HG02973 (cell line): ENCODE measurements at regions not wholly inside any gene's neighbourhood (a gene's known extent, or its start where the extent isn't known, plus 50 kb on each side); places are given as distances from the start of the nearest gene placed in this dataset.

Source experiments
- ATAC-seq: cut with Tn5 transposase; IDR thresholded peaks from one replicate; pipeline ENCODE4 v1.9.1; 2021; ENCODE audit warnings: moderate library complexity; ENCODE audit not compliant: unreplicated experiment

GRCh38 chr11:10641912-10642697, 51.5 kb downstream of the IRAG1 start:
- ATAC-seq, result no peak

DNA sequence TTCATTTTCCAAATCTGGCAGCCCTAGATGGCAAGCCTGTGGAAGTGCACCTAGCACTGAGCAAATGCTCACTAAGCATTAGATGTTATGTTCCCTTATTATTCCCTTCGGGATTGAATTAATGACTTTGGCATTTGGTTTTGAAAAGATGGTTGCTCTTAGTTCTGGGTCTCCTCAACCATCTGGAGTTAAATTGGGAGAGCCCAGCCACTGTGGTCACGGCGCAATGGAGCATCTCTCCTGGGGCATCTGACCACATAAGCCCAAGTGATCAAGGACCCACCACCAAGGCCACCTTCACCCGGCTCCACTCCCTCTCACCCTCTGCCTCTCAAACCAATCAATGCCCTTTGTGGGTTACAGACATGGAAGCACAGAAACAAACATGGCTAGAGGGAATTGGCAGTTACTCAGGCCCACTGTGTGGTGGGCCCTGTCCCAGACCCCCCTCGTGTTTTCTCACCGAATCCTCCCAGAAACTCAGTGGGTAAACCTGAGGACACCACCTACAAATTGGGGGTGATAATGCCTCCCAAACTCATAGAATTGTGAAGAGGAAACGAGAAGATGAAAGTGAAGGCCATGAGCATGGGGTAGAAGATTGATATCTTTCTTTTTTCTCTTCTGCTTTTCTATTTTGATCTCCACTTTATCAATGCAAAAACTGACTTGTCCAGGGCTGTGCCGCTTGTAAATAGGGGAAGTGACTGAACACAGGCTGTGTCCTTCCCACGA, 52.2 kb downstream of the IRAG1 start:
- peak; percentile 84 for ATAC-seq

DNA sequence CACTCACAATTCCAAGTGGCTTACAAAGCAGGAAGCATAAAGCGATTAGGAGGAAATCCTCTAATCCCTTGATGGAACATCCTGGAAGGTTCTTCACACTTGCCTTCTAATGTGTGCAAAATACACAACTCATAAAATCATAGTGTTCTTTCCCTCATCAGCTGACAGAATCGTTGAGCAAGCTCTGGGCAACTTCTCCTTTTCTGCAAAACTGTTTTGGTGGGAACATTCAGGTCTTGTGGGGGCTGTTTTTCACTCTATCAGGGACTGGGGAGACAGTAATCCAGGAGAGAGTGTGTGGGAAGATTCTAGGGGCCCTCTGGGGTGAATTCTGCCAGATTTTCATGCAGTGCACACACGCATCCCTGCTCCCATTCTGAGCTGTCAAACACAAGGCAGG, 53.2 kb downstream of the IRAG1 start:
- no peak for ATAC-seq

GRCh38 chr11:10639350-10639749, 54.2 kb downstream of the IRAG1 start:
- ATAC-seq, result no peak

DNA sequence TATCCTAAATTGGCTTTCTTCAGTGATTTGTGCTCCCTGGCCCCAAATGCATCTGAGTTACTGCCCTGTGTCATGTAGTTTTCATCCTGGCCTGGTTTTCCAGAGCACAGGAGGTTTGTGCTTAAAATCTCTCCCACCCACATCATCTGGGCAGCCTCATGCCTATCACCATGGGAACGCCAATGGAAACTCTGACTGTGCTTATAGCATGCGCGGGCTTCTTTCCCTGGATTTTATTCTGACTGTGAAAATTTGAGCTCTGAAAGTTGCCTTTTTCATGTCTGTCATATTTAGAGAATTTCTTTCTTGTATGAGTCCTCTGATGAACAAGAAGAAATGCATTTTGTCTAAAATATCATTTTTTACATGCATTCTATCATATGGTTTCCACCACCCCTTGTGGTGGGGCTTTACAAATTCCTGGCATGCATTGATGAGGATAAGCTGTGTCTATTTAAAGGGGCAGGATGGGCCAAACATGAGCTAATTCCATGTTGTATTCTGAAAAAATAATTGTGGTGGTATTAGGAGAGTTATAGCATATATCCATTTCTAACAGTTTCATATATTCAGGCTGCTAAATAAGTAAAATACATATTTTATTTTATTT, 55.1 kb downstream of the IRAG1 start:
- ATAC-seq, result no peak

DNA sequence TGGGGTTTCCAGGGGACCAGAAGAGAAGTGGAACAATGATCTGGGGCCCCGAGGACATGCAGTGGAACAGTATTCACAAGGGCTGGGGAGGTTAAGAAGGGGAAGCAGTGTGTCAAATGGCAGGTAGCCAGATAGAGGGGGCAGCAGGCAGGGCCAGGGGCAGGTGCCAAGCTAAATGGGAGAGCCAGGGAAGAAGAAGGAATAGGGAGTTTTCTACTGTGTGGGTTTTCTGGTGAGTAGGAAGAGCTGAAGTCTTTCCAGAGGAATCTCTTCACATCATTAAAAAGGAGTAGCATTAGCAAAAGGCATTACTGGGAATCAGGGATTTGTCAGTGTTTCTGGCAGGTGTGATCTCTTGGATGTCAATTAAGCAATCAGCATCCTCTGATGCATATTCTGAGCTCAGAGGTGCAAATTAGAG, 55.8 kb downstream of the IRAG1 start:
- ATAC-seq, result no peak

DNA sequence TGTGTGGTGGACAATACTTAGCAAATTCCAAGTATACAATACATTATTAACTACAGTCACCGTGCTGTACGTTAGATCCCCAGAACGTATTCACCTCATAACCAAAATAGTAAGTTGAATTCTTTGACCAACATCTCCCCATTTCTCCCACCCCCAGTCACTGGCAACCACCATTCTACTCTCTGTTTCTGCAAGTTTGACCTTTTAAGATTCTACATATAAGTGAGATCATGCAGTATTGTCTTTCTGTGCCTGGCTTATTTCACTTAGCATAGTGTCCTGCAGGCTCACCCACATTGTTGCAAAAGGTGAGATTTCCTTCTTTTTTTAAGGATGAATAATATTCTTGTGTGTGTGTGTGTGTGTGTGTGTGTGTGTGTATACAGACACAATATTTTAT, 59.1 kb downstream of the IRAG1 start:
- ATAC-seq, result no peak

DNA sequence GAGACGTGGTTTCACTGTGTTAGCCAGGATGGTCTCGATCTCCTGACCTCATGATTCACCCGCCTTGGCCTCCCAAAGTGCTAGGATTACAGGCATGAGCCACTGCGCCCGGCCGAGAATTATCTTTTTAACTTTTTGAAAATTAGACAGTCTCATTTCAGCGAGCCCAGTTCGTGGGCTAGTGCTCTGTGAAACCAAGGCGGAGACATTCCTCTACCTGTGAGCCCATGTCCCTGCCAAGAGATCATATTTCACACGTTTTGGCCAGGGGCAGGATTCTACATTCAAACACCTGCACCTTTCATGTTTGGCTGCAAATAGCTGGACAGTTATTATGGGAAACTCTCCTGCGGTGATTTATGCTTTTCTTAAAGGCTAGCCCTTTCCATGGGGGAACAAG, 60.3 kb downstream of the IRAG1 start:
- no peak for ATAC-seq

GRCh38 chr11:10632483-10632882, 61.1 kb downstream of the IRAG1 start:
- ATAC-seq, result no peak

- ATAC-seq, result no peak
Observed at GRCh38 chr11:10631761-10632160, 61.8 kb downstream of the IRAG1 start.

- ATAC-seq, result no peak
Observed at GRCh38 chr11:10629411-10630002, 61.0 kb upstream of the LYVE1 start.

GRCh38 chr11:10628508-10629236, 60.2 kb upstream of the LYVE1 start:
- ATAC-seq, result no peak

- no peak for ATAC-seq
Observed at GRCh38 chr11:10627816-10628215, 59.4 kb upstream of the LYVE1 start.

DNA sequence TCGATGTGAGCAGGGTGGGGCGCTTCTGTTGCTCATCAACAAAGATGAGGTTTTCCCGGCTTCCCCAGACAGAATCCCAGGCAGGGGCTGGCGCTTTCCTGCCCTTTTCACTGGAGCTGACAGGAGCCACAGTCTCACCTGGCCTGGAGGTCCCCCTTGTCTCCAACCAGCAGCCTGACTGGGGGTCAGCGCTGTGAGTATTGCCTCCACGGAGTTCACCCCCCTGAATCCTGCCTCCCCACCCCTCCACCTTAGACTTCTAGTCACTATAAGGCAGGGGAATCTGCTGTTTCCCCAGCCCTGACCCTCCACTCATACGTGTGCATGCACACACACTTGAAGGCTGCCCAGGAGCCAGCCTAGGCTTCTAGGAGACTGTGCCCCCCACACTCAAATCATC, 58.8 kb upstream of the LYVE1 start:
- ATAC-seq, result no peak

GRCh38 chr11:10625982-10626311, 57.5 kb upstream of the LYVE1 start:
- ATAC-seq, result no peak

DNA sequence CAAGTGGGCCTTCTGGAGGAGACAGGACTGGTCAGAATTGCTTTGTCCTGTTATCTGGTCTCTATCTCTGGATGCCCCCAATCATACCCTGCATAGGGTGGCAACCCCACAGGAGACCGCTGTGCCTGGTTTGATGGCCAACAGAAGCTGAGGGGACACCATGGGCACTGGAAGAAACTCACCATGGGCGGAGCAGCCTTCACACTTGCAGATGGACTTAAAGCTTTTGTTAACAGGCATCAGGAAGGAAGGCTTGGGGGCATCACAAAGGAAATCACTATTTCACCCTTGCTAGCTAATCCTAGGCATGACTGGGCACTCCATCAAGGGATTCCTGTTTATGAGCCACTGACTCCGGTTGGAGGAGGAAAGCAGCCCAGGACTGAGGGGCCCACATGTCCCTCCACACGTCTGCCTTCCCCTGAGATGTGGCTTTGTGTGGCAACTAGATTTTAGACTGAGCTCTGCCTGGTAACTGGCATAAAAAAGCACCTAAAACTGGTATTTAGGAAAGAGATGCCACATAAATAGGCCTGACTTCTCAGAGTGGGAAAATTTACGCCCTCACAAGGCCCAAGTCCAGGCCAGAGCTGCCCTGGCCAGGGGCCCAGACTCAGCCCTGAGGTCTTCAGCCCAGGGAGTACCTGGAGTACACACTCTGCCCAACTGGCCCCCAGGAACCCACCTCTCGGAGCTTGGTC, 57.0 kb upstream of the LYVE1 start:
- ATAC-seq, result no peak

- ATAC-seq, result no peak
Observed at GRCh38 chr11:10623797-10624761, 55.6 kb upstream of the LYVE1 start.

GRCh38 chr11:10622957-10623791, 54.7 kb upstream of the LYVE1 start:
- no peak for ATAC-seq
